Cardiac muscle cell (in vitro differentiated cells and primary cell): ENCODE measurements at regions not wholly inside any gene's neighbourhood (a gene's known extent, or its start where the extent isn't known, plus 50 kb on each side); places are given as distances from the start of the nearest gene placed in this dataset.

Source experiments
- DNase-seq, 2 donors: peaks; one replicate each; pipeline versions ENCODE4 v3.0.0 to v3.0.0-alpha.2; 2010 to 2017; ENCODE audit warnings: low read depth in 1 of 2, low spot score in 1 of 2
- H3K27ac ChIP-seq: fragments of 200-600 bp; sonication (generic); 2 replicates; pipeline ENCODE4 v1.5.1; 2016
- H3K27me3 ChIP-seq: fragments of 200-600 bp; sonication (generic); 2 replicates; pipeline ENCODE4 v1.6.0; 2016; ENCODE audit warnings: control low read depth
- H3K36me3 ChIP-seq: fragments of 200-600 bp; sonication (generic); 2 replicates; pipeline ENCODE4 v1.5.1; 2016; ENCODE audit warnings: control low read depth
- H3K4me1 ChIP-seq: fragments of 200-600 bp; sonication (generic); 2 replicates; pipeline ENCODE4 v1.8.1; 2017; ENCODE audit warnings: low read depth, mild to moderate bottlenecking, mixed run types
- H3K4me3 ChIP-seq: fragments of 200-600 bp; sonication (generic); 2 replicates; pipeline ENCODE4 v1.5.1; 2016; ENCODE audit warnings: mild to moderate bottlenecking
- H3K9me3 ChIP-seq: fragments of 200-600 bp; sonication (generic); 2 replicates; pipeline ENCODE4 v1.5.1; 2017; ENCODE audit warnings: low read depth, mild to moderate bottlenecking, control low read depth
- TF ChIP-seq, protein P1 (sequence below): IDR thresholded peaks from 2 replicates; pipeline ENCODE4 v1.5.1; 2012; ENCODE audit warnings: low read depth, mild to moderate bottlenecking, low read length

DNA sequence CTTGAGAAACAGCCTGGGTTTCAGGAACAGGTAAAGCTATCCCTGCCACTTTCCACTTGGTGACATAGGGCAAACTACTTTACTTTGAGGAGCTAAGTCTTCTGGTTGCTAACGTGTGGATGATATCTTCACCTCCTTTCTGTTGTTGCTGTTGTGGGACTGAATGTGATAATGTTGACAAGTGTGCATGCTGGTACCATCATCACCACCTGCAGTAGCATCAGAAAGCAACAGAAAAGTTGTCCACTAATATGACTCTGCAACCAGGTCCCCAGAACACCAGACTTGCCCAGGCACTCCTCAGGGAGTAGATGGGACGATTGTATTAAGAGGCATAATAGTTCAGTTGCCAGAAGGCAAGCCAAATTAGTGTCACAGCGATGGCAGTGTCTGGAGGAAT is 203.2 kb upstream of the MCTP2 start:
- no peaks in the 10 kb centered on the region for H3K4me1 ChIP-seq

DNA sequence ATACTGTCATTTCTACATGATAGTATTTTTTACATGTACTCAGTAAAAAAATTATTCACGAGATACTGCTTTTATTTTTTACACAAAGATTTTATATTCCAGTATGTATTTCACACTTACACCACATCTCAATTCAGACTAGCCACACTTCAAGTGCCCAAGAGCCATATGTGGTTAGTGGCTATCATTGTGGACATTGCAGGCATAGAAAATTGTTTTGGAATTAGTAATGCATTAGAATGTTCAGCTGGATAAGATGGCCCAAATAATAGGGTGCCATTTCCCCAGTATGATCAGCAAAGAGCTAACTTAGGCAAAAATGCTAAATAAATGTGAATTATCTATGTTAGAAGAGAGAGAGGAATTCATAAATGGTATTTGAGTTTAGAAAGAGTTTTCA is 203.8 kb upstream of the MCTP2 start:
- no peaks in the 10 kb centered on the region for H3K4me1 ChIP-seq
- H3K9me3 ChIP-seq: no peaks in the 10 kb centered on the region
- H3K36me3 ChIP-seq: no peaks in the 10 kb centered on the region
- no peak overlapping the region for H3K4me3 ChIP-seq
- H3K27me3 ChIP-seq: no peaks in the 10 kb centered on the region
- TF ChIP-seq, protein P1, sequence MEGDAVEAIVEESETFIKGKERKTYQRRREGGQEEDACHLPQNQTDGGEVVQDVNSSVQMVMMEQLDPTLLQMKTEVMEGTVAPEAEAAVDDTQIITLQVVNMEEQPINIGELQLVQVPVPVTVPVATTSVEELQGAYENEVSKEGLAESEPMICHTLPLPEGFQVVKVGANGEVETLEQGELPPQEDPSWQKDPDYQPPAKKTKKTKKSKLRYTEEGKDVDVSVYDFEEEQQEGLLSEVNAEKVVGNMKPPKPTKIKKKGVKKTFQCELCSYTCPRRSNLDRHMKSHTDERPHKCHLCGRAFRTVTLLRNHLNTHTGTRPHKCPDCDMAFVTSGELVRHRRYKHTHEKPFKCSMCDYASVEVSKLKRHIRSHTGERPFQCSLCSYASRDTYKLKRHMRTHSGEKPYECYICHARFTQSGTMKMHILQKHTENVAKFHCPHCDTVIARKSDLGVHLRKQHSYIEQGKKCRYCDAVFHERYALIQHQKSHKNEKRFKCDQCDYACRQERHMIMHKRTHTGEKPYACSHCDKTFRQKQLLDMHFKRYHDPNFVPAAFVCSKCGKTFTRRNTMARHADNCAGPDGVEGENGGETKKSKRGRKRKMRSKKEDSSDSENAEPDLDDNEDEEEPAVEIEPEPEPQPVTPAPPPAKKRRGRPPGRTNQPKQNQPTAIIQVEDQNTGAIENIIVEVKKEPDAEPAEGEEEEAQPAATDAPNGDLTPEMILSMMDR: no peak
- no peak overlapping the region for H3K27ac ChIP-seq
- no peak for DNase-seq

More for the DNA sequence above, 203.2 kb upstream of the MCTP2 start:
- Histone ChIP-seq H3K4me3 (no peak overlapping the region), H3K36me3 (no peaks in the 10 kb centered on the region), H3K9me3 (no peaks in the 10 kb centered on the region), H3K27me3 (no peaks in the 10 kb centered on the region), H3K27ac (no peak overlapping the region)
- TF ChIP-seq, protein P1: no peak
- DNase-seq: no peak

DNA sequence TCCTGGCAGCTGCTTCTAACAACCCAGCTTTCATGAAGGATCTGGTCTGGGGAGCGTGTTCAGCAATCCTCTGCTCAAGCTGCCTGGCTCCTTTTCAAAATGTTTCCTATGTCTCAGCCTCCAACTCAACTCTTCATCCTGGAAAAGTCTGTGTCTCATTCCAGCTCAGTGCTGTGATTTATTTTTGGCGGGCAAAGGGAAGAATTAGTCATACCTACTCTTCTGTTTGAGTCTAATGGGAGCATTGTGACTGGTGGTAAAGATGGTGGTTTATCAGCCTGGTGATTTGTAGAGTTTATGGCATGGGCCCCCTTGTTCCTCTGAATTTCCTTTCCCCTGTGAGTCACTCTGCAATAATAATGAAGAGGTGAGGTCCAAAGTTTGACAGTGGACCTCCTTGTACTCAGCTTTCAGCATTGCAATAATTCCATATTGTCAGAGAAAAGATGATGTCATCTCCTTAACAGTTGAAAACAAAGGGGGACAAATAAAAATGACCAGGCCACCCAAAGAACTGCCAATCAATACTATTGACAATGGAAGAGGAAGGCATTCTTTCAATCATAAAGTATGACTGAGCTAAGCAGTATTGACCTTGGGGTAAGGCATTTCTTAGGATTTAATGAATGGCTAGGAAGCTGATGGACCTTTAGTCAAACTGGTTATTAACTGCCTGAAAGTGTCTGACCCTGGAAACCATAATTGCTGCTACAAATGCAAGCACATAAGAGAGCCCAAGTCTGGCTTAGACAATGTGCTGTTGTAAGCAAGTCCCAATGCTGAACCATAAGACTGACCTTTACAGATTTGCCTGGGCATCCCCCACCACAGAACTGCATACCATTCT is 204.7 kb upstream of the MCTP2 start:
- no peaks in the 10 kb centered on the region for H3K36me3 ChIP-seq
- no peaks in the 10 kb centered on the region for H3K27me3 ChIP-seq
- H3K4me3 ChIP-seq: no peak overlapping the region
- TF ChIP-seq, protein P1: no peak
- H3K27ac ChIP-seq: no peak overlapping the region
- DNase-seq: peak in 1 of 2 donors; percentile 1
- H3K4me1 ChIP-seq: no peaks in the 10 kb centered on the region
- no peaks in the 10 kb centered on the region for H3K9me3 ChIP-seq

DNA sequence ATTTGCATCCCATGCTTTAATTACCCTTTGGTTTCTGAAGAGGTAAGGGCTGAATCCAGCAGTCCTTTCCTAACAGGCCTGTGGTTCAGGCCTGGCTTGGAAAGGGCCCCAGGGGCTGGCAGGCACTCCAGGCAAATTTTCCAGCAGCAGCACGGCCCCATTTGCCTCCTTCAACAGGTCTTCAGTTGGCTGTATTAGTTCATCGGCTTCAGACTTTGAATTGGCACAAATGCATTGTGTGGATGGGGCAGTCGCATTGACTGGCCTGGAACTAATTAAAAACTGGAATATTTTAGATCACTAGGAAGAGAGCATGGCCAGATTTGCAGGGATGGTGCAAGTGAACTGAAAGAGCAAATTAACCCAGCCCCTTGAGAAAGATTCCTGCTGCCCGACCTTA is 207.8 kb upstream of the MCTP2 start:
- Histone ChIP-seq H3K9me3 (no peaks in the 10 kb centered on the region), H3K27me3 (no peaks in the 10 kb centered on the region), H3K27ac (no peak overlapping the region), H3K4me1 (no peaks in the 10 kb centered on the region), H3K36me3 (no peaks in the 10 kb centered on the region), H3K4me3 (no peak overlapping the region)
- TF ChIP-seq, protein P1: no peak
- no peak for DNase-seq

DNA sequence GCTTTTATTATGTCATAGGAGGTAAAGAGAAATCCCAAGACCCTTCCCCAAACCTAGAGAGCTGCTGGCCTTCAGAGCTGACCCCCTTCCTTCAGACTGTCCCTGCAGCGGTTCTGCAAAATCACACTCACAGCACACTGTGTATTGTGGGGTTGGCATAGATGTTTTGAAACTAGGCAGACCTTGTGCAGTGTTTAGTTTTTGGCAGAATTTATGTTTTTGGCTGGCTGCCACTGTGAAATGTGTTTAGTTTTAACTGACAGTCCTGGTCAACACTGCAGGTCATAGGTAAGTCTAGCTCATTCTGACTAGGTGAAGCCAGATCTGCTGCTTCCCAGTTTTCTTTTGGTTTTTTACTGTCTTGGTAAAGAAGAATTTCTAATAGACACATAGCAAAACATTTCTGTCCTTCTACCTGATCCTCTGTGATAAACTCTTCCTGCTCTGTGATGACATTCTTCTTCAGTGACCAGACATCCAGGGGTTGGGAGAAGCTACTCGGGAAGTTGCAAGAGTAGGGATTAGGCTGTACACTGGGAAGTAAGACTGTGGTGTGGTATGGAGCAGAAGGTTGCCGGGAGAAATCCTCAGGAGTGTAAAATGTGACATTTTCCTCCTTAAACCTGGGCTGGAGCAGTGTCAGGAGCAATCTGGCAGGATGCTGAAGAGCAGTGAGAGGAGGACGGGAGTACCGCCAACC is 209.6 kb upstream of the MCTP2 start:
- TF ChIP-seq, protein P1: no peak
- no peak for DNase-seq

More for the DNA sequence above, 209.6 kb upstream of the MCTP2 start:
- Histone ChIP-seq H3K9me3 (no peaks in the 10 kb centered on the region), H3K36me3 (no peaks in the 10 kb centered on the region), H3K4me3 (no peak overlapping the region), H3K4me1 (no peaks in the 10 kb centered on the region), H3K27ac (no peak overlapping the region), H3K27me3 (no peaks in the 10 kb centered on the region)
